NCI-H2107 (cell line): ENCODE measurements at regions not wholly inside any gene's neighbourhood (a gene's known extent, or its start where the extent isn't known, plus 50 kb on each side); places are given as distances from the start of the nearest gene placed in this dataset.
A peak's percentile ranks its signal among the peaks of the same experiment; 100 is the strongest.

Experiments used
- DNase-seq: peaks from one replicate; lab custom pipeline; 2025; lab: John Stamatoyannopoulos, UW

DNA sequence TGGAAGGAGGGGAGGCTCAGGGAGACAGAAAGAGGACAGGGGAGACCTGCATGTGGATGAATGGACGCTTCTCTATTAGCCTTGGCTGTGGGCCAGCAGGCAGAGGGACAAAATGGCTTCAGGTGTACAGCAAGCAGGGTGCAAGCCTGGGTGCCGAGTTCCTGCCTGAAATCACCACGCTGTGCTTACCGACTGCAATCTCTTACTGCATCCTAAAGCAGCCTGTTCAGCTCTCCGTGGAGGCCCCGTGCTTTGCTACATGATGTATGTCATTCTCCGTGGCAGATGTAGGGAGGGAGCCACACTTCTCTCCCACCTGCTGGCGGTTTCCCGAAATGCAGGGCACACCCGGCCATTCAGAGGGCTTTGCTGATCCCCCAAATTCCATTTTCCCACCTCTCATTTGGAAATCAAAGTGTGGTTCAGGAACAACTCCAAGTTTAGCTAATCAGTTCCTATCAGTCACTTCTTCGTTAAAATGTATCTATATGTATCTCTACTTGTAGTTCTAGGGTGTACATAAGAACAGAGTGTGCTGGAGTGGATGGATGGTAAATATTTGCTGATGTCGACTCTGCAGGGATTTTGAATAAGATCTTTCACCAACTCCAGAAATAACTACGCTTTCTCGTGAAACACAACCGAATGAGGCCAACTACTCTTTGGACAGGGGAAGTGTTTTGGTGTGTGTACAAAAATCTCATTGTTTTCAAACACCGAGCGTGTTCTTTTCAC, 122.3 kb upstream of the BACE2 start:
- peak; percentile 81 for DNase-seq

DNA sequence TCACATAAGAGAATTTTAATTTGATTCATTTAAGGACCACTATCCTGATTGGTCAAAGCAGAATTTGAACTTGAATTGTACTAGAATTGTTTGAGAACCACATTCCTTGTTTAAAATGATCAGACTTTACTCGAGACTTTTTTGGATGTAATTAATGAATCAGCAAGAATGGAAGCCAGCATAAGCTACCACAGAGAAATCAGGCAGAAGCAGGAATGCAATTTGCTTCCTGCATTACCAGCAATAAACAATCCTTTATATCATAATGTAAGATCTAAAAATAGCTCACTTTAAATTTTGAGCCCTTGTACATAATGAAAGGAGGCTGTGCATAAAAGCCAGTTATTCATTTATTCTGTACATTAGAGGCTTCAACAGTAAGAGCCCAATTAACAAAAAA, 119.8 kb upstream of the BACE2 start:
- no peak for DNase-seq

- DNase-seq: no peak
Measured at GRCh38 chr21:41048623-41049022, 119.3 kb upstream of the BACE2 start.

- DNase-seq: no peak
Measured at GRCh38 chr21:41052820-41053555, 115.0 kb upstream of the BACE2 start.

DNA sequence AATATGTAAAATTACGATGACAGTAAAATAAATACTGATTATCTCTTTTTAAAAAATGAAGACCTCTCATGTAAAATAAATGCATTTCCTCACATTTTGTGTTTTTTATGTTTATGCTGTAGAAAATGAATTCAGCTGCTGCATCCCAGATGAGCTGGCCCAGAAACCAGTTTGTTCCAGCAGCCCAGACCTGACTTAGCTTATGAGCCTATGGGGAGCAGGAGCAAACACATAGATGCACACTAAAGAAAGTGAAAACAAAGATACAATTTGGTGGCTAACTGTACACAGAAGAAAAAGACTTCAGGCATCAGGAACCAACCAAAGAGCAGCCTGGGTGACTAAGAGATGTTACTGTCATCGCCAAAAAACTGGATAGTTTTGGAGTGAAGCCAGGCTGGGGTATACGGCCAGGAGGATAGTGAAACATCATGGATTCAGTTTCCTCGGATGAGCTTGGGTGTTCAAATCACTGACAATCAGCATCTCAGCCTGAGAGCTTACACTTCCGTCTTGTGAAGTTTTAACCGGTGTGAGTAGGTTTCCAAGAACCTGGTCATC, 113.9 kb upstream of the BACE2 start:
- DNase-seq: no peak

- no peak for DNase-seq
Measured at GRCh38 chr21:41055266-41055665, 112.7 kb upstream of the BACE2 start.

- no peak for DNase-seq
Measured at GRCh38 chr21:41059871-41060270, 108.1 kb upstream of the BACE2 start.

DNA sequence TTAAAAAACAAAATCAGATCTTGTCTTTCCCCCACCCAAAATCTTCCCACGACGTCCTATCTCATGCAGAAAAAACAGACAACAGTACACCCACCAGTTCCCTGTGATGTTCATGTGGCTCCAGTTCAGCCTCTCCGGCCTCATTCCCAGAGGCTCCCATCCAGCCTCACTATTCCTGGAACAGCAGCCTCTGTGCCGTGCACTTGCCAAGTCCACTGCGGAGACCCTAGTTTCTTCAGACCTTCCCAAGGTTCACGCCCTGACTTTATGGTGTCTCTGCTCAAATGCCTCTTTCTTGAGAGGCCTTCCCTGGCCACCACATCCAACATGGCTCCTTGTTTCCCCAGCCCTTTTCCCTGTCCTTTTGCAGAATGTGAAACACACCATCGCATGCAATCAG, 106.3 kb upstream of the BACE2 start:
- no peak for DNase-seq

DNA sequence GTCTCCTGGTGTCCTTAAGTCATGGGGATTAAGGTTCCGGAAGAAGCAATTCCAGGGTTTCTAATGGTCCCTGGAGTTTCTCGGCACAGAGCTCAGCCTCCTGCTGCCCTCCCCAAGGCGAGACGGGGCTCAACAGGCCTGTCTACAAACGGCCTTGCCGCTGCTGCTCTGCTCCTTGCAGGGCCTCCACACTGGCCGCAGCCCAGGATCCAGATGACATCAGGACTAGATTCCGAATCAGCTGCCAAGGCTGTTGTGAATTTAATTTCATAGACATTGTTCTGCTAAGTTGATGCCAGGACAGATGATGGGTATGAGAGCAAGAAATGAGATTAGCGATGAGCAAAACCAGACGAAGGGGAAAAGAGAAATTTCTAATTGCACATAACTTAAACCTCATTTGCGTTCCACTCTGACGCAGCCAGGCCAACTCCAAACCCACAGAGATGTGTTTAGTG, 103.6 kb upstream of the BACE2 start:
- DNase-seq: no peak

- no peak for DNase-seq
Measured at GRCh38 chr21:41064951-41065350, 103.0 kb upstream of the BACE2 start.

- no peak for DNase-seq
Measured at GRCh38 chr21:41065539-41065938, 102.4 kb upstream of the BACE2 start.

- DNase-seq: no peak
Measured at GRCh38 chr21:41066086-41066938, 101.6 kb upstream of the BACE2 start.

GRCh38 chr21:41067709-41068108, 100.3 kb upstream of the BACE2 start:
- no peak for DNase-seq

DNA sequence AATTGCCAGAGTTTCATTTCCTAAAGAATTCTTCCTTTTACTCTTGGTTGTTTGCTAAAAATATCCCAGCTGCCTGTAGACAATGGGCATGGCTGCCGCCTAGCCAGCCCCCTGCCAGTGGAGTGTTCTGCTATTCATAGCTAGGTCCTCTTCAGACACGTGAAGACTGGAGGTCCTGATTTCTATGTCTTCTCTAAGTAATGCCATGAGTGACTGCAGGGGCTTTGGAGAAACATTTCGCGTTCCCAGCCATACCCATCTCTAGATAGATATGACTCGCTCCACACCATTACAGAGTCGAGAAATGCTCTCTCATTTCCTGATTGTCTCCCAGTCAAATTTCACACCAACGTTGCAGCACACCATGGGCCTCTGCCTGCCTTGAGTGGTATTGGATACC, 99.5 kb upstream of the BACE2 start:
- no peak for DNase-seq

DNA sequence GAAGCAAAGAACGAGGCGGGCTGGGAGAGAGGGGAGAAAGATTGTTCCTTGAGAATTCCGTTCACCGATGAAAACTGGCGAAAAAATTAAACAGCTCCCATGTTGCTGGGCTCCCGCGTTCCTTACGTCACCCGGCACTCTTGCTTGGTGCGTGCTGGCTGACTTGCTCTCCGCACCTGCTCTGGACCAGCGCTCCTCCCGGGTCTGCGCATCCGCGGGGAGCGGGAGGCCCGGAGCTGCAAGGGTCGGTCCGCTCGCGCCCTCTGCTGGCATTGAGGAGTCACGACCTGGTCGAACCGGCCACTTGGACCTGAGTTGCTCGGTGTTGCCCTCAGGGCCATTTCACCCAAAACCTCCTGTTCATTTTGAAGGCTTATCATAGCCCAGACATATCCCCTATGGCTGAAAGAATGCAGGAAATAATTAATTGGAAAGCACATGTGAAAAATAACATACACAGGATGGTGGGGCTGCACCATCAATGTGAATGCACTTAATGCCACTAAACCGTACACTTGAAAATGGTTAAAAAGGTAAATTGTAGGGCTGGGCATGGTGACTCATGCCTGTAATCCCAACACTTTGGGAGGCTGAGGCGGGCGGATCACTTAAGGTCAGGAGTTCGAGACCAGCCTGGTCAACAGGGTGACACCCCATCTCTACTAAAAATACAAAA, 98.9 kb upstream of the BACE2 start:
- peak; percentile 92 for DNase-seq

GRCh38 chr21:41070284-41070683, 97.7 kb upstream of the BACE2 start:
- DNase-seq: no peak

DNA sequence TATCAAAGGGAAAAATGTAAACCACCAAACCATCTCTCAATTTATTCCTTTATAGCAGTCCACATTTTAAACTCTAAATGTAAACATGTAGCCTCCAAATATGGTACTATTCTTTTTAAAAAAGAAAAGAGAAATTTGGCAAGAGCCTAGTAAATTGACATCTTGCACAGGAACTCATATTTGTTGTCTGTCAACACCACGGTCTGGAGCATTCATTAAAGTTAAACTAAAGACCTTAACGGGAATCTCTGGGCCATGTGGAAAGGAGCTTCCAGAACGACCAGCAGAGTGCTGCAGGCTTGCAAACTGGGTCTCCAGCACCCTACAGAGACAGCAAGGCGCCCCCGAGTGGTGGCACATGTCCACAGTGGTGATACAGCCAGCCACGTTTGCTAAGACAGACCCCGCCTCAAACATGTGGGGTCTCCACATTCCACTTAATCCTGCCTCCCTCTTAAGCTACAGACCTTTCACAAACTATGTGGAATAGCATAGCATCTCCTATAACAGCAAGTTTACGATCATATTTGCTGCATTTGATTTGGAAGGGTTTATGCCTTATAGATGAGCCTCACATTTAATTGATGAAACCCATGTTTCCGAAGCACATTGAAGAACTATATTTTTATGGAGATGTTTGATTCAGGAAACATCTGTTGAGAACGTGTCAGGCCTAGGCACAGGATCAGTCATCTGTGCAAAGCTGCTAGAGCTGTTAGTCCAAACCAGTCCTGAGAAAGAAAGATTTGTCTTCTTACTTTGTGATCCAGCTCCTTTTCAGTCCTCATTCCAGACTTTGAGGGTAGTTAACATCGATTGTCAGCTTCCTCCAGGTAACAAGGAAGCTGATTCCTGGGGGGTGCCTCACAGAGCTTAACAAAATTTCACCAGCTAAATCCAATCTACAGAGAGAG, 96.4 kb upstream of the BACE2 start:
- no peak for DNase-seq

GRCh38 chr21:41073558-41073957, 94.4 kb upstream of the BACE2 start:
- no peak for DNase-seq

DNA sequence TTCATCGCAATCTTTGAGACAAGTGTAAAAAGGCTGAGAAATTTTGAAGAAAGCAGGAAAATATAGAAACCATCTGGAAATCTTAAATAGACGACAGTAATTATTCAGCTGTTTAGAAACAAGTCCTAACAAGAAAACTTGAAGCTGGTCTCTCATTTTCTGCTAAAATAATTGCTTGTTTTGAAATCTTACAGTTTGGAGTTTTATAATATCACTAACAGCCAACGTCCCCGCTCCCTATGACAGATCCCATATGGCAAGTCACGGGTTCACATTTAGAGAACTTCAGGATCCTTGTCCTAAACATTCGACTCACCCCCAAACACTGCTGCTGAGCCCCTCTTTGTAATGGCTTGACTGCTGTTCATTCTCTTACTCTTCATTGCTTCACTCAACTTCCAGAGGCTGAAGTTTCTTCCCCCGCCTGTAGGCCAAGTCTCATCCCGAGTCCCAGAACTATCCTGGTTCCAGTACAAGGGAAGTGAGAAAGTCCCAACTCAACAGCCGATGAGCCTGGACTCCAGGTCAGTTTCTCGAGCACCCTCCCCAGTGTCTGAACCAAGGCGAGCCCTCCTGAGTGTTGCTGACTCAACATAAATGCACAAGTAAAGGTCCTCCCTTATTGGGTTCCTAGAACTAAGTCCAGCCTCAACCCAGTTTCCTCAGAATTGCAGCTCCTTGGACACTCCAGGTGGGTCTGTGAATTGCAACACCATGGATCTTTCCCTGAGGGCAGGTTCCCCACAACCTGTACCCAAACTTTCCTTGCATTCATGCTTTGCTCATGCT, 93.4 kb upstream of the BACE2 start:
- DNase-seq: no peak

GRCh38 chr21:41075656-41076055, 92.3 kb upstream of the BACE2 start:
- no peak for DNase-seq
